HK-2 (cell line): ENCODE measurements at regions not wholly inside any gene's neighbourhood (a gene's known extent, or its start where the extent isn't known, plus 50 kb on each side); places are given as distances from the start of the nearest gene placed in this dataset.

Experiments
- DNase-seq: peaks from one replicate; pipeline ENCODE4 v3.0.0-alpha.2; 2018; ENCODE audit not compliant: unreplicated experiment

DNA sequence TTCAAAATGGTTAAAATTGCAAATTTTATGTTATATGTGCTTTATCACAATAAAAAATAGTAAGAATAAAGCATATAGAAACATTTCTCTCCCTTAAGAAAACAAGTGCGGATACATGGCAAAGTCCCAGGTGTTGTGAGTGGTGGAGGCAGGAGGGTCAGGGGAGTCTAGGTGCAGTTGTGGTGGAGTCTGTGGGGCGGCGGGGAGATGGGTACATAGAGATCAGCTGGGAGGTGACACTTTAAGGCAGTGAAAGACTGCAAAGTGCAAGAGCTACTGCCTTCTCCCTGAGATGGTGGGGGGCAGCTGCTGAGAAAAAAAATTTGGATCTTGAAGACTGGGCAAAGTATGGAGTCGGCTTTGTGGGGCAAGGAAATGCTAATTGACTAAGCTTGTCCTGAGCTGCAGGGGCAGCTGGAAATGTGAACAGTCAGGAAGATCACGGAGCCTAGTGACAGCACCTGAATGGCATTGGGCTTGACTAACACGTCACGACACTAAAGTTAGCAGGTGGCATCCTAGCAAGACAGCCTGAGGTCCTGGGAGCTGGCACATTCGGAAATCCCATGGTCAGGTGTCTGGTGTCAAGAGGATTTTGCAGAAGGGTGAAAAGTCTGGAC is 72.9 kb upstream of the IRS2 start:
- DNase-seq = no peak

DNA sequence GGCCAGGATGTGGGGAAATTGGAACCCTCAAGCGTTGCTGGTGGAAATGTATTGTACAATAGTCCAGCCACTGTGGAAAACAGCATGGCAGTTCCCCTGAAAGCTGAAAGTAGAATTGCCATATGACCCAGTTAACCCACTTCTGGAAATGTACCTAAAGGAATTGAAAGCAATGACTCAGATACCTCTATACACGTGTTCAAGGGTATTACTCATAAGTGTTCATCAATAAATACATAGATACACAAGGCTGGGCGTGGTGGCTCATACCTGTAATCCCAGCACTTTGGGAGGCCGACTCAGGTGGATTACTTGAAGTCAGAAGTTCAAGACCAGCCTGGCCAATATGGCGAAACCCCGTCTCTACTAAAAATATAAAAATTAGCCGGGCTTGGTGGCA is 71.9 kb upstream of the IRS2 start:
- no peak for DNase-seq

DNA sequence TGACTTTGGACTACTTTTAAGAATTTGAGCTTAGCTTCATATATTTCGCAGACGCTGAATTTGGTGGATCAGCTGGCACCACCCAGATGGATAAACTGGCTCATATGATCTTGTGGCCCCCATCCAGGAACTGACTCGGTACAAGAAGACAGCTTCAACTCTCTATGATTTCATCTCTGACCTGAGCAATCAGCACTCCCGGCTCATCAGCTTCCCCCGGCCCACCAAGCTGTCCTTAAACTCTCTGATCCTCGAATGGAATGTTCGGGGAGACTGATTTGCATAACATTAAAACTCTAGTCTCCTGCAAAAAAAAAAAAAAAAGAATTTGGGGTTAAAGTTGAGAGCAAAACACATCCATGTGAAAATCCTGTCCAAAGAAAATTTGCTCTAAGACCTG is 71.4 kb upstream of the IRS2 start:
- DNase-seq = no peak

DNA sequence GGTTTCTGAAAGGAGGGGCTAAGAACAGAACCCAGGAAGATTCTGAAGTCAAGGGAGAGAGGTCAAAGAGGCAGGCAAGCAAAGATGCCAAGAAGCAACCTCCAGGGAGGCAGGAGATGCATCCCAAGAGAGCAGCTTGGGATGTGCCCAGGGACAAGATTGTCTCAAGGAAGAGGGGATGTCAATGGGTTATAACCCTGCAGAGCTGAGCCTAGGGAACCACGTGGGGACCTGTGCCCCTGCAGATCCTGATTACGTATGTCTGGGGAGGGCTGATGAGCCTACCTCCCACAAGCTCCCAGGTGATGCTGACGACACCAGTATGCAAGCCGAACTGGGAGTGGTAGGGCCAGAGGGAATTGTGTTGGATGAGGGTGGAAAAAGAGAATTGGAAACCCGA is 70.9 kb upstream of the IRS2 start:
- DNase-seq = no peak

DNA sequence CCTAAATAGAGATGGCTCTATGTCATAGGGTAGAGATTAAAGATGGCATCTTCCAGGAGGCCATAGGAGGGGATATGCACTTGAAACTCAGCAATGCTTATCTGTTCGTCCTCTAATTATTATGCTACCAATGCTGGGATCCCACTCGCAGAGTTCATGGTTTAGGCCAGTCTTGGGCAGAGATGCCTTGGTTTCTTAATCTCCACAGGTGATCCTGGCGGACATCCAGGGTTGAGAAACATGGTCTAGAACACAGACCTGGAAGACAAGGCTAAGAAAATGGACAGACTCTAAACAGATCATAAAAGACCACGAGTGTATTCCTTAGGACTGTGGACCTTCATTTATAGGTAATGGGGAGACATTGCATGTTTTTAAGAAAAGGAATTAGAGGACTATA is 70.0 kb upstream of the IRS2 start:
- DNase-seq = no peak

DNA sequence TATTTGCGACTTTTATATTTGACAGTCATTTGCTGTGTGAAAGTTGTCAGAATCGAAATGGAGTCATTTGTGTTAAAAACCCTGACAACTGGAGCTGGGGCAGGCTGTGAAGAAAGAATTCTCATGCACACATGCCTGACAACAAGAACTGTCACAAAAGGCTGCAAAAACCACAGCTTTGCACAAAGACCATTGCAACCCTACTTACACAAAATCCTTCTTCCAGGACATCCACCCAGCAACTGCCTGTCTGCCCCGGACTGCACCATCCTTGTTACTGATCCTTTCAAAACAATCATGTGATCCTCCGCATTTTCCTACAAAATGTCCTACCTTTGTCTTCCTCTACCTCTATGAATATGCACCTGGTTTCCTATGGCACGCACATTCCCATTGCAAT is 66.8 kb upstream of the IRS2 start:
- no peak for DNase-seq

- no peak for DNase-seq
Observed at GRCh38 chr13:109846185-109846584, 59.8 kb upstream of the IRS2 start.

GRCh38 chr13:109844396-109844795 is 58.0 kb upstream of the IRS2 start:
- DNase-seq = no peak

DNA sequence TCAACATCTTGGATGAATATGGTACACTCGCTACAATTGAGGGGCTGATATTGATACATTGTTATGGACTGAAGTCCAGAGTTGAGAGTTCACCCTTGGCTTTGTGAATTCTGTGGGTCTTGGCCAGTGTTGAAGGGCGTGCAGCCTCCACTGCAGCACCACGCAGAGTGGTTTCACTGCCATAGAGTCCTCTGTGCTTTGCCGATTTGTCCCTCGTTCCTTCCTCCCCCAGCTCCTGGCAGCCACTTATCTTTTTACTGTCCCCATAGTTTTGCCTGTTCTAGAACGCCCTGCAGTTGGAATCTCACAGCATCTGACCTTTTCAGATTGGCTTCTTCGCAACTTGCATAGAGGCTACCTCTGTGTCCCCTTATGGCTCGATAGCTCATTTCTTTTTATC is 57.3 kb upstream of the IRS2 start:
- DNase-seq = no peak

GRCh38 chr13:109842212-109842920 is 56.0 kb upstream of the IRS2 start:
- DNase-seq = no peak

DNA sequence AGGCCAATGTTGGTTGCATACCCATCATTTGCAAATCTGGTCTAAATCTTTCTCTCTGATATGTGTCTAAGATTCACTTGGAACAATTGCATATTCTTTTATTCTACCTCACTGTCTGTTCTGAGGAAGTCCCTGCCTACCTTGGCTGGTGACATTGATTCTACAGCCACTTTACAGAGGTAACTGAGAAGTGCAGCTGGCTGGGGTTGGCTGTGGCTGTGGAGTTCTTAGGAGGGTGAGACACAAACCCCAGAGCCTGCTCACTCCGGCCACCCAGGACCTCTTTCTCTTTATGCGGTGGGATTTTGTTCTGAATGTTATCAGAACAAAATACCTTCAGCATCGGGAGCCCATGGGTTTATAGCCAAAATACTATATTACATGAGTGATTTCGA is 54.5 kb upstream of the IRS2 start:
- DNase-seq = no peak

DNA sequence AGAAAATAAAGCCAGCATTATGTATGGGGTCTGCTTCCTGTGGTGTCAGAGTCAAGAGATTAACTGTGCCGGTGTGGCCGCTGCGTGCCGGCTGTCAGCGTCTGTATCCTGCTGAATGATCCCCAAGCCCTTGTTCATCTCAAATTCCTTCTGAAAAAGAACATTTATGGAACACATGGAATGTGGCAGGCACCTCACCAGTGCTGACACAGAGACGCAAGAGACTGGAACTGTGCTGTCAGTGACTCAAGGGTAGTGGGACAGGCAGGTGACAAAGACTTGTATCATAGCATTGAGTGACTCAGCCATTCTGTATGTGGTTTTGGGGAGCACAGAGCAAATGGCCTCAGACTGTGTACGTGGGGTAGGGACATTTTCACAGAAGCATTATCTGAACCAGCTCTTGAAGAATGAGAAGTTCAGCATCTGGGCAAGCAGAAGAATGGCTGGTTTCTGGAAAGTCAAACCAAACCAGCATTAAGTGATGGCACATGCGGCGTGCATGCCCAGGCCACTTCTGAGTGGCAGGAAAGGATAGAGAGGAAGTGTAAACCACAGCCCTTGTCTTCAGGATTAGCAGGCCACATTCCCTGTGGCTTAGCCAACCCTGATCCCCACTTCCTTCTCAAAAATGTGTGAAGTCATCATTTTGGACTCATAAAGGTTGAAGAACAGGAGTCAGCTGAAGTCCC is 54.0 kb upstream of the IRS2 start:
- DNase-seq = peak; percentile 72

- DNase-seq = peak; percentile 59
Observed at GRCh38 chr13:109836629-109837607, 50.5 kb upstream of the IRS2 start.
